ENCODE measurements at regions not wholly inside any gene's neighbourhood (a gene's known extent, or its start where the extent isn't known, plus 50 kb on each side); places are given as distances from the start of the nearest gene placed in this dataset.

DNA sequence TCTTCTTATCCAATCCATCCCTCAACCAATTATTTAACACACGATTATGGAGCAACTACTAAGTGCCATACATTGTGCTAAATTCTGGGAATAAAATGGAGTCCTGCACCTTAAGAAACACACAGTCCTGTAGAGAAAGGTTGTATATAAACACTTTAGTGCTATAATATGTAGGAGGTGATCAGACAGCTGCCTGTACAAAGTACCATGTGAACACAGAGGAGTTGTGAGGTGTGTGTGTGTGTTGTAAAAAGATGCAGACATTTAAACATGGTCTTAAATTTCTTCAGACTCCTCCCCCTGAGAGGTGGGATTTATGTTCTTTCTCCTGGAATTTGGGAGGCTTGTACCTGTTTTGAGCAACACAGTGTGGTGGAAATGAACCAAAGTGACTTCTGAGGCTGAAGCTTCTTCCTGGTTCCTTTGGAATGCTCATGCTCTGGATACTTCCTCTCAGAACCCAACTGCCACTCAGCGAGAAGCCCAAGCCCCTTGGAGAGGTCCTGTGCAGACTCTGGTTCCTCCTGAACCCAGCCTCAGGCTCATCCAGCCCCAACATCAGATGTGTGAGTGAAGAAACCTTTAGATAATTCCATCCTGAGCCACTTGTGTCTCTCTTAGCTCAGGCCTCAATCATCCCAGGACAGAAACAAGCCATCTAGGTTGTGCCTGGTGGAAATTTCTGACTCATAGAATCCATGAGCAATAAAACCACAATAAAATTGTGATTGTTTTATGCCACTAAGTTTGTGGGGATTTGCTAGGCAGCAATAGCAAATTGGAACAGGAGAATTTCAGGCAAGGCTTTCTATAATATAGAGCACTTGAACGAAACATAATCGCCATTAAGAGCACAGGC, 161.2 kb upstream of the FAM3C start:
- intact Hi-C loops (cut with DNase I): no loop called here
- Histone ChIP-seq H3K36me3 (no peaks in the 10 kb centered on the region), H3K4me3 (no peak overlapping the region), H3K27ac (replicated peaks in 1 of 4) (no peak overlapping the region), H3K9me3 (no peaks in the 10 kb centered on the region), H3K4me1 (no peaks in the 10 kb centered on the region), H3K27me3 (no peaks in the 10 kb centered on the region)
- WGBS: 93% methylated on average over 3 of the region's 4 CpGs
- no peak for TF ChIP-seq EP300 (IDR thresholded peaks at IDR 0.05)
- no peak for TF ChIP-seq POLR2AphosphoS5 (IDR thresholded peaks at IDR 0.05)
- no peak for TF ChIP-seq POLR2A (IDR thresholded peaks at IDR 0.05; ENCODE audit: low read depth)
- TF ChIP-seq, protein P1, sequence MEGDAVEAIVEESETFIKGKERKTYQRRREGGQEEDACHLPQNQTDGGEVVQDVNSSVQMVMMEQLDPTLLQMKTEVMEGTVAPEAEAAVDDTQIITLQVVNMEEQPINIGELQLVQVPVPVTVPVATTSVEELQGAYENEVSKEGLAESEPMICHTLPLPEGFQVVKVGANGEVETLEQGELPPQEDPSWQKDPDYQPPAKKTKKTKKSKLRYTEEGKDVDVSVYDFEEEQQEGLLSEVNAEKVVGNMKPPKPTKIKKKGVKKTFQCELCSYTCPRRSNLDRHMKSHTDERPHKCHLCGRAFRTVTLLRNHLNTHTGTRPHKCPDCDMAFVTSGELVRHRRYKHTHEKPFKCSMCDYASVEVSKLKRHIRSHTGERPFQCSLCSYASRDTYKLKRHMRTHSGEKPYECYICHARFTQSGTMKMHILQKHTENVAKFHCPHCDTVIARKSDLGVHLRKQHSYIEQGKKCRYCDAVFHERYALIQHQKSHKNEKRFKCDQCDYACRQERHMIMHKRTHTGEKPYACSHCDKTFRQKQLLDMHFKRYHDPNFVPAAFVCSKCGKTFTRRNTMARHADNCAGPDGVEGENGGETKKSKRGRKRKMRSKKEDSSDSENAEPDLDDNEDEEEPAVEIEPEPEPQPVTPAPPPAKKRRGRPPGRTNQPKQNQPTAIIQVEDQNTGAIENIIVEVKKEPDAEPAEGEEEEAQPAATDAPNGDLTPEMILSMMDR (IDR thresholded peaks at IDR 0.05): no peak
- no peak for DNase-seq (ENCODE audit: extremely low spot score)

DNA sequence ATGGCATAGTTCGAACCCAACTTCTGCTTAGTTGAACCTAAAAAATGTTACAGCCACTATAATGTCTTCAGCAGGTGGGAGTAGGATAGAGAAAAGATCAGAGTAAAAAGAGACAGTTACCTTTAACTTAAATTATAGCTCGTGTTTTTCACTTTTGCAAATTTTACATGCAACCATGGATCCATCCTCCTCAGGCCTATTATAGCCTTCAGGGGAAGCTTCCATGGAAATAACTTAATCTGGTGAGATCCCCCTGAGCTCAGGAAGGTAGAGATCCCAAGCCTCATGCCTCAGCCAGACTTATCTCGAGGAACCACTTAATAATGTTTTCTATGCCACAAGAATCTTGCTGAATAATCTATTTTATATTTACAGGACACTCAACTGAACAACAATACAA, 159.4 kb upstream of the FAM3C start:
- H3K36me3 ChIP-seq: no peaks in the 10 kb centered on the region
- no peak overlapping the region for H3K27ac ChIP-seq (replicated peaks in 1 of 4)
- TF ChIP-seq EP300 (IDR thresholded peaks at IDR 0.05) (no peak), POLR2A (IDR thresholded peaks at IDR 0.05; ENCODE audit: low read depth) (no peak), POLR2AphosphoS5 (IDR thresholded peaks at IDR 0.05) (no peak)
- TF ChIP-seq, protein P1 (IDR thresholded peaks at IDR 0.05): no peak
- 86% methylated on average over 3 of the region's 3 CpGs for WGBS
- H3K27me3 ChIP-seq: no peaks in the 10 kb centered on the region
- intact Hi-C loops (cut with DNase I): no loop called here
- H3K4me1 ChIP-seq: no peaks in the 10 kb centered on the region
- no peak for DNase-seq (ENCODE audit: extremely low spot score)
- H3K9me3 ChIP-seq: no peaks in the 10 kb centered on the region
- no peak overlapping the region for H3K4me3 ChIP-seq

DNA sequence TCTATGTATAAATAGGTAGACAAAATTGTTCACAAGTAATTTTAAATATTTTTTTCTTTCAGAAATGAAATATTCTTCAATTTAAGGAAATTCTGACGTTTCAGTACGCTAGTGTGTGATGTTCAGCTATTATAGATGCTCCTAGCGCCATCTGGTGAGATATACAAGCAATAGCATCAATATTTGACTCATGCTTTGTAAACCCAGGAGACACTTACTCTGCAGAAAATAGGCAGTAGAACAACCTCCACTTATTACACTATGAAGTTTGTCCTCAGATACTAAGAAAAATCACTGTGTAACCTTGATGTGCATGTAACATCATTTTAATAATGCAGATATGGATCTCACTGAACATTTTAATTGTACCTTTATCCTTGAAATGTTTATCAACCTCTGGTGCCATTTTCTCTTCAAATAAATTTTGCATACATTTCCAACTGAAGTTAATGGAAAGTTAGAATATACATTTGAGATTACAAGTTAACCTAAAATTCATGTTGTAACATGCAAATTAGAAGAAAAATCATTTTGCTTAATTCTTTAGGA, 151.5 kb upstream of the FAM3C start:
- Histone ChIP-seq H3K4me1 (no peaks in the 10 kb centered on the region), H3K36me3 (no peaks in the 10 kb centered on the region), H3K27ac (replicated peaks in 1 of 4) (no peak overlapping the region), H3K4me3 (no peak overlapping the region), H3K9me3 (no peaks in the 10 kb centered on the region), H3K27me3 (no peaks in the 10 kb centered on the region)
- 0% methylated on average over 3 of the region's 3 CpGs for WGBS
- no peak for DNase-seq (ENCODE audit: extremely low spot score)
- TF ChIP-seq POLR2AphosphoS5 (IDR thresholded peaks at IDR 0.05) (no peak), EP300 (IDR thresholded peaks at IDR 0.05) (no peak)
- TF ChIP-seq, protein P1 (IDR thresholded peaks at IDR 0.05): peak; percentile 73 to 75 (median 74)
- intact Hi-C loops (cut with DNase I): loop anchor here (2.0 kb wide), 1 partner anchor 181 kb away; no protein-coding TSS in a partner anchor

DNA sequence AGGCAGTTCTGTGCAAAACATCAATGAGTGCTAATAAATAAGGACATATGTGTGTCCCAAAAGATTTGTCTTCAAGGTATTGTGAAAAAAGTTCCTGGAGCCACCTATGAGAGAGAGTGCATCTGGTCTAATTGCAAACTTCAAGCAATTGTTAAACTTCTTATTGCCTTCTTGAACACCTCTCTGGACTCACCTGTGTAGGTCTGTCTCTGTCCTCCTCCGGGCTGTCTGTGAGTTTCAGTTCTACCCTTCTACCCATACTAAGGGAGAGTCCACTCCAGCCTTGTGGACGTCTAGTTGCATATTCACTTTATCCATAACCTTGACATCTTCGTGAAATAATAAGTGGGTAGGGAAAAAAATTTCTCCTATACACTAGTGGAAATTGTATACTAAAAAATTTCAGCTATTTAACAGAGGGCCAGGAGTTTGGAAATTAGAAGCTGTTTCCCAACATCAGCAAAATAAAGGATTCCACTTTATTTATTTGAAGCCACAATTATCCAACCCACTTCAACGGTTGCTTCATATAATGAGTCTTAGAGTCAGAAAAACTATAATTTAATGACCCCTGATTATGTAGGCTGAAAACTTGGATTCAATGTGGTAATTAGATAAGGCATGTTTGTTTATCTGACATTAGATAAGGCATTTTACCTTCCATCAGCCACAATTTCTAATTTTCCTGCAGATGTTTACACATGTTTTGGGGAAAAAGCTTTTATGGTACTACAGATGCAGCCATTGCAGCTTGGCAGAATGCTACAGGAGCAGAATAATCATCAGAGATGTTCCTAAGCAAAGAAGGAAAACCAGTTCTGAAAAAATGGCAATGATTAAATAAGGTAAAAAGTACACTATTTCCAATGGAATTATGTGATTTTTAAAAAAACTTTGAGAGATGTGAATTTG, 150.8 kb upstream of the FAM3C start:
- Histone ChIP-seq H3K4me1 (no peaks in the 10 kb centered on the region), H3K4me3 (no peak overlapping the region), H3K9me3 (no peaks in the 10 kb centered on the region), H3K36me3 (no peaks in the 10 kb centered on the region), H3K27me3 (no peaks in the 10 kb centered on the region), H3K27ac (replicated peaks in 1 of 4) (no peak overlapping the region)
- TF ChIP-seq, protein P1 (IDR thresholded peaks at IDR 0.05): no peak
- TF ChIP-seq EP300 (IDR thresholded peaks at IDR 0.05) (no peak), POLR2AphosphoS5 (IDR thresholded peaks at IDR 0.05) (no peak), POLR2A (IDR thresholded peaks at IDR 0.05; ENCODE audit: low read depth) (no peak)
- WGBS: 84% methylated on average over 4 of the region's 4 CpGs
- intact Hi-C loops (cut with DNase I): loop anchor here (2.0 kb wide), 1 partner anchor 180 kb away; no protein-coding TSS in a partner anchor
- DNase-seq (ENCODE audit: extremely low spot score): no peak

All from esophagus muscularis mucosa (tissue), 4 donors.